SU-DHL-6 (cell line): ENCODE measurements at regions not wholly inside any gene's neighbourhood (a gene's known extent, or its start where the extent isn't known, plus 50 kb on each side); places are given as distances from the start of the nearest gene placed in this dataset.

ENCODE experiments used
- H2AFZ ChIP-seq: fragments of 200-600 bp; sonication (generic); 2 replicates; pipeline ENCODE4 v1.6.1; 2014; ENCODE audit warnings: low read depth, mild to moderate bottlenecking, moderate library complexity, mixed read lengths, antibody characterized with exemption, low read length; ENCODE audit not compliant: severe bottlenecking
- H3F3A ChIP-seq: fragments of 200-600 bp; shearing (Covaris generic); 2 replicates; pipeline ENCODE4 v1.6.0; 2016; ENCODE audit warnings: antibody characterized with exemption, mild to moderate bottlenecking; ENCODE audit not compliant: insufficient read depth
- H3K27ac ChIP-seq: fragments of 200-600 bp; sonication (generic); 2 replicates; pipeline ENCODE4 v1.5.1; 2016; ENCODE audit warnings: low read depth, mild to moderate bottlenecking, low read length, moderate library complexity, mixed read lengths
- H3K27me3 ChIP-seq: fragments of 200-600 bp; sonication (generic), shearing (Covaris generic); 2 replicates; pipeline ENCODE4 v1.6.0; 2014; ENCODE audit warnings: mild to moderate bottlenecking, low read length
- H3K36me3 ChIP-seq: fragments of 200-600 bp; sonication (generic); 2 replicates; pipeline ENCODE4 v1.6.1; 2014; ENCODE audit warnings: mild to moderate bottlenecking, low read length, mixed read lengths
- H3K4me2 ChIP-seq: fragments of 300-600, 200-600 bp; shearing (Covaris generic), sonication (generic); 2 replicates; pipeline ENCODE4 v1.6.0; 2014; ENCODE audit warnings: low read length, low read depth, mild to moderate bottlenecking; ENCODE audit not compliant: poor library complexity, severe bottlenecking
- H3K4me3 ChIP-seq: fragments of 200-600 bp; sonication (generic); 2 replicates; pipeline ENCODE4 v1.5.1; 2014; ENCODE audit warnings: antibody characterized with exemption, low read length, mild to moderate bottlenecking, mixed read lengths; ENCODE audit not compliant: insufficient read depth, poor library complexity, severe bottlenecking
- H3K79me2 ChIP-seq: fragments of 200-600 bp; sonication (generic); 2 replicates; pipeline ENCODE4 v1.6.1; 2014; ENCODE audit warnings: mild to moderate bottlenecking, low read length, moderate library complexity; ENCODE audit not compliant: insufficient read depth
- H3K9ac ChIP-seq: fragments of 200-600 bp; sonication (generic); 2 replicates; pipeline ENCODE4 v1.7.0; 2014; ENCODE audit warnings: mild to moderate bottlenecking, low read length
- H3K9me2 ChIP-seq: fragments of 200-600 bp; sonication (generic); replicated peaks from 2 replicates; pipeline ENCODE4 v1.6.1; 2014; ENCODE audit warnings: low read length; ENCODE audit not compliant: insufficient read depth
- H3K9me3 ChIP-seq: fragments of 200-600 bp; sonication (generic); 2 replicates; pipeline ENCODE4 v1.6.1; 2014; ENCODE audit warnings: low read length, mixed read lengths; ENCODE audit not compliant: insufficient read depth
- H4K20me1 ChIP-seq: fragments of 200-600 bp; sonication (generic); 2 replicates; pipeline ENCODE4 v1.6.1; 2014; ENCODE audit warnings: low read depth, mild to moderate bottlenecking, antibody characterized with exemption, low read length, moderate library complexity, mixed read lengths
- EZH2phosphoT487 ChIP-seq: fragments of 200-600 bp; sonication (generic), shearing (Covaris generic); conservative IDR thresholded peaks from 2 replicates; pipeline ENCODE4 v1.6.1; 2018; ENCODE audit warnings: mild to moderate bottlenecking, antibody characterized with exemption, low read length, moderate library complexity, mixed read lengths
- TF ChIP-seq, protein P1 (sequence below): fragments of 200-600 bp; sonication (generic); IDR thresholded peaks from one replicate; pipeline ENCODE4 v1.5.1; 2017; ENCODE audit warnings: antibody characterized with exemption, mild to moderate bottlenecking, low read length, moderate library complexity; ENCODE audit not compliant: insufficient read depth, poor library complexity, severe bottlenecking

GRCh38 chr21:35645991-35646390 is 414.3 kb downstream of the SETD4 start:
- Histone ChIP-seq H3K9me2 (no peaks in the 10 kb centered on the region), H3K36me3 (no peaks in the 10 kb centered on the region), H3F3A (no peaks in the 10 kb centered on the region), H3K9ac (no peak overlapping the region), H3K27ac (no peak overlapping the region), H2AFZ (no peak overlapping the region), H3K9me3 (no peaks in the 10 kb centered on the region), H3K79me2 (no peaks in the 10 kb centered on the region), H4K20me1 (no peaks in the 10 kb centered on the region), H3K4me2 (no peak overlapping the region), H3K27me3 (no peaks in the 10 kb centered on the region), H3K4me3 (no peak overlapping the region)
- no peak for TF ChIP-seq EZH2phosphoT487
- TF ChIP-seq, protein P1, sequence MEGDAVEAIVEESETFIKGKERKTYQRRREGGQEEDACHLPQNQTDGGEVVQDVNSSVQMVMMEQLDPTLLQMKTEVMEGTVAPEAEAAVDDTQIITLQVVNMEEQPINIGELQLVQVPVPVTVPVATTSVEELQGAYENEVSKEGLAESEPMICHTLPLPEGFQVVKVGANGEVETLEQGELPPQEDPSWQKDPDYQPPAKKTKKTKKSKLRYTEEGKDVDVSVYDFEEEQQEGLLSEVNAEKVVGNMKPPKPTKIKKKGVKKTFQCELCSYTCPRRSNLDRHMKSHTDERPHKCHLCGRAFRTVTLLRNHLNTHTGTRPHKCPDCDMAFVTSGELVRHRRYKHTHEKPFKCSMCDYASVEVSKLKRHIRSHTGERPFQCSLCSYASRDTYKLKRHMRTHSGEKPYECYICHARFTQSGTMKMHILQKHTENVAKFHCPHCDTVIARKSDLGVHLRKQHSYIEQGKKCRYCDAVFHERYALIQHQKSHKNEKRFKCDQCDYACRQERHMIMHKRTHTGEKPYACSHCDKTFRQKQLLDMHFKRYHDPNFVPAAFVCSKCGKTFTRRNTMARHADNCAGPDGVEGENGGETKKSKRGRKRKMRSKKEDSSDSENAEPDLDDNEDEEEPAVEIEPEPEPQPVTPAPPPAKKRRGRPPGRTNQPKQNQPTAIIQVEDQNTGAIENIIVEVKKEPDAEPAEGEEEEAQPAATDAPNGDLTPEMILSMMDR: no peak

DNA sequence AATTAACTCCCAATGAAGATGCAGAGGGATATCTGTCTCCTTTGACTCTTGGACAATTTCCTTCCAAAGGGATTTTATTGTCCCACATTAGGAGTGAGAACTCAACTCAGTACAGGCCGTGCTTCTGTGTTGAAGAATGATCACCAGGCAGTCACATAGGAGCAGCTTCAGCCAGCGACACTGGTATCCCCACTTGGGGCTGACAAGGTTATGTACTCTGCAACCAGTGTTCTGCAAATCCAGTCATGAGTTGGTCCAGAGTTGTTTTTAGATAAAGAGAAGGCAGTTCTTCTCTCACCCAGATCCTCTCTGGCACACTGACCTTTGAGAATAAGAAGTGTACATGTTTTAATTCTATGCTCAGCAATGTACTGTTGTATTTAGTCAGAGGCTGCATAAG is 415.8 kb downstream of the SETD4 start:
- Histone ChIP-seq H2AFZ (no peak overlapping the region), H3K27ac (no peak overlapping the region)

GRCh38 chr21:35643176-35643575 is 417.1 kb downstream of the SETD4 start:
- TF ChIP-seq, protein P1: no peak
- TF ChIP-seq EZH2phosphoT487: no peak
- Histone ChIP-seq H4K20me1 (no peaks in the 10 kb centered on the region), H3K4me2 (no peak overlapping the region), H3K4me3 (no peak overlapping the region), H3K79me2 (no peaks in the 10 kb centered on the region), H3K27ac (no peak overlapping the region), H3F3A (no peaks in the 10 kb centered on the region), H3K36me3 (no peaks in the 10 kb centered on the region), H2AFZ (no peak overlapping the region), H3K9ac (no peak overlapping the region), H3K9me2 (no peaks in the 10 kb centered on the region), H3K9me3 (no peaks in the 10 kb centered on the region), H3K27me3 (0 out of 2 replicates have a peak, but pooled peaks cover 3% of the 10 kb centered on the region)

More for the DNA sequence above, 415.8 kb downstream of the SETD4 start:
- 0 out of 2 replicates have a peak, but pooled peaks cover 3% of the 10 kb centered on the region for H3K27me3 ChIP-seq
- no peaks in the 10 kb centered on the region for H3F3A ChIP-seq
- no peaks in the 10 kb centered on the region for H3K36me3 ChIP-seq
- TF ChIP-seq EZH2phosphoT487: no peak
- TF ChIP-seq, protein P1: no peak
- H3K9me3 ChIP-seq: no peaks in the 10 kb centered on the region
- no peaks in the 10 kb centered on the region for H3K9me2 ChIP-seq
- no peak overlapping the region for H3K9ac ChIP-seq
- no peaks in the 10 kb centered on the region for H3K79me2 ChIP-seq
- no peaks in the 10 kb centered on the region for H4K20me1 ChIP-seq
- H3K4me3 ChIP-seq: no peak overlapping the region
- no peak overlapping the region for H3K4me2 ChIP-seq
